NT2/D1 (cell line): ENCODE measurements at regions not wholly inside any gene's neighbourhood (a gene's known extent, or its start where the extent isn't known, plus 50 kb on each side); places are given as distances from the start of the nearest gene placed in this dataset.

Source experiments
- SUZ12 ChIP-seq: IDR thresholded peaks from 2 replicates; pipeline ENCODE4 v1.6.1; 2011; ENCODE audit not compliant: insufficient read length, insufficient read depth; ENCODE audit errors: extremely low read depth
- YY1 ChIP-seq: IDR thresholded peaks from 2 replicates; pipeline ENCODE4 v1.6.1; 2011; ENCODE audit not compliant: insufficient read length, insufficient read depth
- ZNF274 ChIP-seq: IDR thresholded peaks from 2 replicates; pipeline ENCODE4 v1.6.1; 2011; ENCODE audit warnings: mild to moderate bottlenecking, low read depth, low read length

DNA sequence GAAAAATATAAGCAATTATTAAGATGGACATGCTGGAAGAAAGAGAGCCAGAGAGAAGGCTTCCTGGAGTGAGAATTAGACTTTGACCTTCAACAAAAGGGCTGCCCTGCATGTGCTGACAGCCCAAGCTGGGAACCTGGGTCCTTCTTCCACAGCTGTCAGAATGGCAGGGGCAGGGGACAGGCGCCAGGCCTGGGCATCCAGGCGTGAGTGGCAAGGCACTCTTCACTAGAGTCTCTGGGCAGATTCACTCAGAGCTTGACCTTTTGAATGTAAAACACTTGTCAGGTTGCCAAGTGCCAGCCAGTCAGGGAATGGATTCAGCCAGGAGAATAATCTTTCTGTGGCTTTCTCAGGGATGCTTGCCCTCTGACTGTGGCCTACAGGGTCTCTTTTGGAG lies 119.1 kb upstream of the CLINT1 start:
- no peak for TF ChIP-seq ZNF274
- TF ChIP-seq YY1 = no peak
- TF ChIP-seq SUZ12 = no peak
